A673 (cell line): ENCODE measurements at regions not wholly inside any gene's neighbourhood (a gene's known extent, or its start where the extent isn't known, plus 50 kb on each side); places are given as distances from the start of the nearest gene placed in this dataset.

ENCODE experiments used
- BruUV-seq: library from RNA; stranded (reverse); fragments of 400-500 nt; replicated peaks from 2 replicates; lab custom pipeline; 2021; lab: Mats Ljungman, UMichigan
- CTCF ChIA-PET: fragments of 300-600 bp; sonication (Branson Sonifier 250); formaldehyde crosslinking; loops from one replicate; lab custom pipeline; 2022; ENCODE audit warnings: antibody characterized with exemption; lab: Charles Lee
- POLR2A ChIA-PET: fragments of 300-600 bp; sonication (Branson Sonifier 250); formaldehyde crosslinking; loops from one replicate; lab custom pipeline; 2022; ENCODE audit warnings: antibody characterized with exemption; ENCODE audit not compliant: low non-redundant PET; lab: Charles Lee
- DNase-seq: peaks from one replicate; pipeline ENCODE4 v3.0.0-alpha.2; 2015; ENCODE audit warnings: low spot score
- H3K27ac ChIP-seq: fragments of 200-600 bp; sonication (generic); 2 replicates; pipeline ENCODE4 v1.5.1; 2016; ENCODE audit warnings: mixed run types, low read depth, mild to moderate bottlenecking, mixed read lengths, antibody characterized with exemption, low read length; ENCODE audit not compliant: poor library complexity, severe bottlenecking
- H3K27me3 ChIP-seq: fragments of 200-600 bp; sonication (generic); replicated peaks from 2 replicates; pipeline ENCODE4 v1.6.1; 2017; ENCODE audit warnings: mixed run types, low read depth, mild to moderate bottlenecking, mixed read lengths, antibody characterized with exemption, low read length; ENCODE audit not compliant: insufficient read depth, poor library complexity
- H3K36me3 ChIP-seq: fragments of 200-600 bp; sonication (generic); 2 replicates; pipeline ENCODE4 v1.6.1; 2016; ENCODE audit warnings: mixed run types, mild to moderate bottlenecking, mixed read lengths, antibody characterized with exemption, low read length; ENCODE audit not compliant: insufficient read depth, poor library complexity, severe bottlenecking
- H3K4me1 ChIP-seq: fragments of 200-600 bp; sonication (generic); 2 replicates; pipeline ENCODE4 v1.6.1; 2017; ENCODE audit warnings: mixed run types, mild to moderate bottlenecking, mixed read lengths, antibody characterized with exemption, low read length; ENCODE audit not compliant: insufficient read depth, poor library complexity, severe bottlenecking
- H3K4me3 ChIP-seq: fragments of 200-600 bp; sonication (generic); 2 replicates; pipeline ENCODE4 v1.5.1; 2016; ENCODE audit warnings: low read depth, mixed run types, mild to moderate bottlenecking, mixed read lengths, low read length; ENCODE audit not compliant: poor library complexity, severe bottlenecking
- H3K9me3 ChIP-seq: fragments of 200-600 bp; sonication (generic); 2 replicates; pipeline ENCODE4 v1.6.1; 2016; ENCODE audit warnings: mixed run types, low read depth, mild to moderate bottlenecking, mixed read lengths, antibody characterized with exemption, low read length; ENCODE audit not compliant: poor library complexity, severe bottlenecking
- CTCF ChIP-seq: fragments of 300-800, 200-600 bp; sonication (generic); conservative IDR thresholded peaks from 2 replicates; pipeline ENCODE4 v1.5.1; 2017; ENCODE audit warnings: low read depth, mild to moderate bottlenecking, antibody characterized with exemption, low read length, moderate library complexity, mixed read lengths
- EZH2 ChIP-seq: fragments of 200-600 bp; sonication (generic); IDR thresholded peaks from 2 replicates; pipeline ENCODE4 v1.6.1; 2017; ENCODE audit warnings: borderline replicate concordance, low read depth, mild to moderate bottlenecking, mixed read lengths, antibody characterized with exemption, low read length; ENCODE audit not compliant: poor library complexity, severe bottlenecking
- intact Hi-C: fragments of 100-400 bp; cut with micrococcal nuclease; formaldehyde crosslinking; loops from one replicate; pipeline ENCODE4 v1.10.0; 2022; ENCODE audit not compliant: unreplicated experiment

- no peaks in the 10 kb centered on the region for H3K27me3 ChIP-seq
- no peaks in the 10 kb centered on the region for H3K36me3 ChIP-seq
- no TSS peak for BruUV-seq
- H3K9me3 ChIP-seq: no peaks in the 10 kb centered on the region
- no peak for DNase-seq
- no peaks in the 10 kb centered on the region for H3K4me1 ChIP-seq
- no peak overlapping the region for H3K27ac ChIP-seq
- ChIA-PET CTCF (no interaction called here), POLR2A (no interaction called here)
- H3K4me3 ChIP-seq: no peak overlapping the region
- TF ChIP-seq EZH2: no peak
- TF ChIP-seq CTCF: no peak
- intact Hi-C loops: no loop called here
Measured at GRCh38 chrX:122856205-122856604, 327.9 kb upstream of the GRIA3 start.

- Histone ChIP-seq H3K9me3 (no peaks in the 10 kb centered on the region), H3K36me3 (no peaks in the 10 kb centered on the region), H3K4me1 (no peaks in the 10 kb centered on the region), H3K27me3 (no peaks in the 10 kb centered on the region), H3K4me3 (no peak overlapping the region), H3K27ac (no peak overlapping the region)
- ChIA-PET CTCF (no interaction called here), POLR2A (no interaction called here)
- intact Hi-C loops: no loop called here
- no TSS peak for BruUV-seq
- DNase-seq: no peak
- TF ChIP-seq CTCF (no peak), EZH2 (no peak)
Measured at GRCh38 chrX:122857734-122858133, 326.3 kb upstream of the GRIA3 start.

- ChIA-PET POLR2A (no interaction called here), CTCF (no interaction called here)
- H3K27me3 ChIP-seq: no peaks in the 10 kb centered on the region
- no peaks in the 10 kb centered on the region for H3K9me3 ChIP-seq
- intact Hi-C loops: no loop called here
- DNase-seq: no peak
- H3K4me1 ChIP-seq: no peaks in the 10 kb centered on the region
- H3K4me3 ChIP-seq: no peak overlapping the region
- no peaks in the 10 kb centered on the region for H3K36me3 ChIP-seq
- BruUV-seq: no TSS peak
- no peak overlapping the region for H3K27ac ChIP-seq
- no peak for TF ChIP-seq CTCF
- no peak for TF ChIP-seq EZH2
Measured at GRCh38 chrX:122863067-122863466, 321.0 kb upstream of the GRIA3 start.
